GM12878 (cell line): ENCODE measurements at regions not wholly inside any gene's neighbourhood (a gene's known extent, or its start where the extent isn't known, plus 50 kb on each side); places are given as distances from the start of the nearest gene placed in this dataset.

Source experiments
- ATAC-seq: fragments of 200-7000 bp; cut with Tn5 transposase; 3 replicates; pipeline ENCODE4 v1.9.1; 2020; ENCODE audit warnings: mild to moderate bottlenecking, moderate library complexity
- BruUV-seq: library from RNA; stranded (reverse); fragments of 400-500 nt; replicated peaks from 2 replicates; lab custom pipeline; 2021; lab: Mats Ljungman, UMichigan
- CTCF ChIA-PET: fragments of 300-600 bp; sonication (Branson Sonifier 250); formaldehyde crosslinking; extraction: SDS; loops from one replicate; lab custom pipeline; 2021; ENCODE audit warnings: inconsistent platforms; lab: Yijun Ruan, JAX
- POLR2A ChIA-PET: fragments of 350-600 bp; formaldehyde crosslinking; extraction: SDS; loops from one replicate; lab custom pipeline; 2021; ENCODE audit warnings: inconsistent platforms; lab: Charles Lee
- RAD21 ChIA-PET: fragments of 300-600 bp; sonication (Branson Sonifier 250); formaldehyde crosslinking; loops from one replicate; lab custom pipeline; 2023; ENCODE audit warnings: antibody characterized with exemption; ENCODE audit not compliant: unreplicated experiment; lab: Charles Lee
- SMC1A ChIA-PET: fragments of 300-600 bp; sonication (Branson Sonifier 250); formaldehyde crosslinking; loops from one replicate; lab custom pipeline; 2023; ENCODE audit not compliant: unreplicated experiment, uncharacterized antibody; lab: Charles Lee
- DNase-seq: peaks from one replicate; pipeline ENCODE4 v3.0.0-alpha.2; 2011; ENCODE audit warnings: low read depth, low spot score
- FAIRE-seq: peaks from 3 replicates; lab custom pipeline; 2011; peaks lifted over from hg19 to GRCh38; lab: Jason Lieb, UNC
- H2AFZ ChIP-seq: 2 replicates; pipeline ENCODE4 v1.6.0; 2011; ENCODE audit warnings: low read depth, low read length, control low read depth; ENCODE audit not compliant: control insufficient read depth
- H3K27ac ChIP-seq: 2 replicates; pipeline ENCODE4 v1.5.1; 2011; ENCODE audit warnings: control low read depth; ENCODE audit not compliant: control insufficient read depth, insufficient read depth
- H3K27me3 ChIP-seq, 2 experiments: replicated peaks in 1 of 2; 2 replicates each; pipeline versions ENCODE4 v1.6.0 to v1.6.1; 2011; ENCODE audit warnings: low read length in 1 of 2; ENCODE audit not compliant: control insufficient read depth in 2 of 2, insufficient read depth in 2 of 2
- H3K36me3 ChIP-seq, 2 experiments: 2 replicates each; pipeline ENCODE4 v1.5.1; 2011; ENCODE audit warnings: low read length in 1 of 2; ENCODE audit not compliant: control insufficient read depth in 2 of 2, insufficient read depth in 2 of 2
- H3K4me1 ChIP-seq: 2 replicates; pipeline ENCODE4 v1.6.1; 2011; ENCODE audit warnings: mild to moderate bottlenecking, low read length, moderate library complexity, mixed read lengths; ENCODE audit not compliant: control insufficient read depth, insufficient read depth
- H3K4me2 ChIP-seq: 2 replicates; pipeline ENCODE4 v1.6.0; 2011; ENCODE audit warnings: control low read depth; ENCODE audit not compliant: control insufficient read depth, insufficient read depth
- H3K4me3 ChIP-seq: fragments of 200-600 bp; sonication (generic); 2 replicates; pipeline ENCODE4 v1.5.1; 2016
- H3K79me2 ChIP-seq: 2 replicates; pipeline ENCODE4 v1.6.0; 2011; ENCODE audit warnings: low read length; ENCODE audit not compliant: control insufficient read depth, insufficient read depth
- H3K9ac ChIP-seq: 2 replicates; pipeline ENCODE4 v1.8.0; 2011; ENCODE audit warnings: low read length, control low read depth, mixed read lengths; ENCODE audit not compliant: control insufficient read depth, insufficient read depth
- H3K9me3 ChIP-seq: replicated peaks from 3 replicates; pipeline ENCODE4 v1.5.1; 2011; ENCODE audit warnings: mild to moderate bottlenecking, low read length; ENCODE audit not compliant: control insufficient read depth, insufficient read depth
- H4K20me1 ChIP-seq: 2 replicates; pipeline ENCODE4 v1.6.0; 2011; ENCODE audit not compliant: control insufficient read depth, insufficient read depth
- PML ChIP-seq: IDR thresholded peaks from 2 replicates; pipeline ENCODE4 v1.6.1; 2012; ENCODE audit warnings: low read length, inconsistent platforms
- SIX5 ChIP-seq: IDR thresholded peaks from 2 replicates; pipeline ENCODE4 v1.6.1; 2011; ENCODE audit warnings: mild to moderate bottlenecking, low read depth, low read length, moderate library complexity; ENCODE audit not compliant: severe bottlenecking
- TCF7 ChIP-seq: IDR thresholded peaks from 2 replicates; pipeline ENCODE4 v1.6.1; 2014; ENCODE audit warnings: antibody characterized with exemption, borderline replicate concordance
- WGBS: methylation state at CpG from one replicate; pipeline ENCODE4 v1.1.6; 2016; ENCODE audit warnings: low lambda C conversion rate; ENCODE audit not compliant: insufficient replicate concordance, insufficient coverage; ENCODE audit errors: missing lambda C conversion rate; 5-methylcytosine and 5-hydroxymethylcytosine counted together
- in situ Hi-C: fragments of 300-500 bp; cut with MboI; formaldehyde crosslinking; loops from 9 replicates; pipeline ENCODE4 v1.14.3; 2018; ENCODE audit warnings: mixed read lengths
- intact Hi-C: fragments of 100-400 bp; cut with micrococcal nuclease; formaldehyde crosslinking; loops from one replicate; pipeline ENCODE4 v1.14.2; 2022; ENCODE audit not compliant: unreplicated experiment
- TF ChIP-seq, protein P1 (sequence below): IDR thresholded peaks from 2 replicates; pipeline ENCODE4 v1.6.1; 2011; ENCODE audit warnings: mild to moderate bottlenecking, low read depth, low read length, moderate library complexity; ENCODE audit not compliant: insufficient replicate concordance

GRCh38 chr4:14264437-14264836, 636.9 kb upstream of the BOD1L1 start (continued):
- TF ChIP-seq, protein P1, sequence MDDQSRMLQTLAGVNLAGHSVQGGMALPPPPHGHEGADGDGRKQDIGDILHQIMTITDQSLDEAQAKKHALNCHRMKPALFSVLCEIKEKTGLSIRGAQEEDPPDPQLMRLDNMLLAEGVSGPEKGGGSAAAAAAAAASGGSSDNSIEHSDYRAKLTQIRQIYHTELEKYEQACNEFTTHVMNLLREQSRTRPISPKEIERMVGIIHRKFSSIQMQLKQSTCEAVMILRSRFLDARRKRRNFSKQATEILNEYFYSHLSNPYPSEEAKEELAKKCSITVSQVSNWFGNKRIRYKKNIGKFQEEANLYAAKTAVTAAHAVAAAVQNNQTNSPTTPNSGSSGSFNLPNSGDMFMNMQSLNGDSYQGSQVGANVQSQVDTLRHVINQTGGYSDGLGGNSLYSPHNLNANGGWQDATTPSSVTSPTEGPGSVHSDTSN = no peak
- TF ChIP-seq SIX5 (no peak), PML (no peak)
- TF ChIP-seq, all 136 proteins: peak for 2

DNA sequence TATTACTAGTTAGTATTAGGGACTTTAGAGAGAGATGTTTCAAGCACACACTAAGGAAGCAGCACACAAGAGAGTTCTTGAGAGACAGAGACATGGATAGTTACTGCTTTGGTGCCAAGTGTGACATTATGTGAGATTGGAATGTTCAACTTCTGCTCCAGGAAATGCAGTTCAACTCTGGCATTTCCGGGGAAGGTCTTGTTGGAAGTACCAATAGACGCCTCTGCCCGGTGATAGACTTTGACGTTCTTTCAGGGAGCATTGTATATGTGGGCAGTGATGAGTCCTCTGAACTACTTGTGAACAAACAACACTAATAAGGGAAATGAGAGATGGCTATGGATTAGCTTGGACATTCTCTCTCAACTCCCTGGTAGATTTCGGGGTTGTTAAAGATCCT, 638.1 kb upstream of the BOD1L1 start:
- ATAC-seq (no peak), DNase-seq (no peak)
- H2AFZ ChIP-seq = no peak overlapping the region
- ChIA-PET POLR2A (no interaction called here), CTCF (interaction anchor here (1.4 to 1.7 kb wide), 2 partner anchors 8 to 610 kb away, joined by 3 read pairs; no protein-coding TSS in a partner anchor), RAD21 (no interaction called here)
- no peaks in the 10 kb centered on the region for H3K9me3 ChIP-seq
- no peak overlapping the region for H3K9ac ChIP-seq
- no peak overlapping the region for H3K4me2 ChIP-seq
- no peaks in the 10 kb centered on the region for H3K36me3 ChIP-seq
- intact Hi-C loops = no loop called here
- no peaks in the 10 kb centered on the region for H3K4me1 ChIP-seq
- 69% methylated on average over 5 of the region's 5 CpGs for WGBS
- H3K27me3 ChIP-seq = no peaks in the 10 kb centered on the region
- no peaks in the 10 kb centered on the region for H4K20me1 ChIP-seq
- no peak overlapping the region for H3K27ac ChIP-seq
- in situ Hi-C loops = no loop called here
- no TSS peak for BruUV-seq
- no peak for TF ChIP-seq TCF7
- TF ChIP-seq, all 136 proteins: peak for 0
- FAIRE-seq = no peak
- Histone ChIP-seq H3K4me3 (no peak overlapping the region), H3K79me2 (no peaks in the 10 kb centered on the region)
- SMC1A ChIA-PET = interaction anchor here (1.2 kb wide), 1 partner anchor 74 kb away, joined by 3 read pairs; no protein-coding TSS in a partner anchor
